ENCODE measurements at regions not wholly inside any gene's neighbourhood (a gene's known extent, or its start where the extent isn't known, plus 50 kb on each side); places are given as distances from the start of the nearest gene placed in this dataset.

GRCh38 chr14:86602263-86602662, 1072.3 kb downstream of the FLRT2 start:
- TF ChIP-seq CTCF (IDR thresholded peaks at IDR 0.05): no peak
- no peak for DNase-seq
- ChIA-PET POLR2A (no interaction called here), CTCF (no interaction called here)
- Mint-ChIP-seq H3K36me3 (ENCODE audit: low read depth) (no peaks in the 10 kb centered on the region), H3K9me3 (peaks cover 2% of the 10 kb centered on the region), H3K27ac (no peak overlapping the region), H3K4me3 (no peak overlapping the region), H3K27me3 (no peaks in the 10 kb centered on the region), H3K4me1 (no peaks in the 10 kb centered on the region)
- ATAC-seq (ENCODE audit: low read depth): no peak
- intact Hi-C loops (cut with micrococcal nuclease): no loop called here

DNA sequence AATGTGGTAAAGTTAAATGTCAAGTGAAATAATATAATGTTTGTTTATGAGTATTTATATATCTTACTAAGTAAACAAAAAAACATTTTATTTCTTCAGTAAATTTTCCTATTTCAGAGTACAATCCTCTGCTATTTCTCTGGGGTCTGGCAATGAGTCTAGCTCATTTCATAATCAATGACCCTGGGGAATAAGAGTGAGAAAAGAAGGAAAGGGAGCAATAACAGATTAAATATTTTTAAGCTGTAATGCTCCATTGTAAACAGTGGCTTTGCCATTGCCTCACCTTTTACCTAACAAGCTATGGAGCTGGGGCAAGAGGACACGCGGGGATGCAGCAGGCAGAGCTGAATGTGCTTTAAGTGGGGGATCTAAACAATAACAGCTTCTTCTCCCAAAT, 1071.9 kb downstream of the FLRT2 start:
- DNase-seq: no peak
- no peak for ATAC-seq (ENCODE audit: low read depth)
- Mint-ChIP-seq H3K27me3 (no peaks in the 10 kb centered on the region), H3K27ac (no peak overlapping the region), H3K9me3 (peaks cover 2% of the 10 kb centered on the region), H3K4me3 (no peak overlapping the region), H3K4me1 (no peaks in the 10 kb centered on the region), H3K36me3 (ENCODE audit: low read depth) (no peaks in the 10 kb centered on the region)
- no peak for TF ChIP-seq CTCF (IDR thresholded peaks at IDR 0.05)
- ChIA-PET POLR2A (no interaction called here), CTCF (no interaction called here)
- intact Hi-C loops (cut with micrococcal nuclease): no loop called here

DNA sequence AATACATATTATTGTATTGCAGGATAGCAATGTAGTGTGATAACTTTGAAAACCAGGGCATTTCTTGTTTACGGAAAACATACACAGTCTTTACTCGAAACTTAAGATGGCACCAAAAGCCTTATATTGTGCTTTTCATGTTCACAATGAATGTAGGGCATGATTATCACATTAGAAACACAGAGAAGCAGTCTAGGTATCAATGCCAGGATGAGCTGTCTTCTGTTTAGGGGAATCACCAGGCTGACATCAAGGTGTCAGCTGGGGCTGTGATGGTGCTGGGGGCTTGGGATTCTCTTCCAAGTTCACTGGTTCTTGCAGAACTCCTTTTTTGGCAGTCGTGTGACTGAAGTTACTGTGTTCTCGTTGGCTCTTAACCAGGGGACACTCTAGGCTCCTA, 1067.3 kb downstream of the FLRT2 start:
- no peaks in the 10 kb centered on the region for H3K4me1 Mint-ChIP-seq
- no peak overlapping the region for H3K27ac Mint-ChIP-seq
- POLR2A ChIA-PET: no interaction called here
- H3K36me3 Mint-ChIP-seq (ENCODE audit: low read depth): no peaks in the 10 kb centered on the region
- H3K4me3 Mint-ChIP-seq: no peak overlapping the region
- no peaks in the 10 kb centered on the region for H3K9me3 Mint-ChIP-seq
- H3K27me3 Mint-ChIP-seq: no peaks in the 10 kb centered on the region
- intact Hi-C loops (cut with micrococcal nuclease): no loop called here
- TF ChIP-seq CTCF (IDR thresholded peaks at IDR 0.05): no peak
- no peak for ATAC-seq (ENCODE audit: low read depth)
- DNase-seq: no peak
- CTCF ChIA-PET: no interaction called here

- no peaks in the 10 kb centered on the region for H3K27me3 Mint-ChIP-seq
- no peak for DNase-seq
- no peaks in the 10 kb centered on the region for H3K4me1 Mint-ChIP-seq
- no peak overlapping the region for H3K4me3 Mint-ChIP-seq
- ATAC-seq (ENCODE audit: low read depth): no peak
- H3K36me3 Mint-ChIP-seq (ENCODE audit: low read depth): no peaks in the 10 kb centered on the region
- POLR2A ChIA-PET: no interaction called here
- H3K27ac Mint-ChIP-seq: no peak overlapping the region
- no peaks in the 10 kb centered on the region for H3K9me3 Mint-ChIP-seq
- CTCF ChIA-PET: no interaction called here
- no peak for TF ChIP-seq CTCF (IDR thresholded peaks at IDR 0.05)
- intact Hi-C loops (cut with micrococcal nuclease): no loop called here
Observed at GRCh38 chr14:86596024-86596423, 1066.1 kb downstream of the FLRT2 start.

- Mint-ChIP-seq H3K9me3 (peaks cover 14% of the 10 kb centered on the region), H3K36me3 (ENCODE audit: low read depth) (no peaks in the 10 kb centered on the region), H3K27me3 (no peaks in the 10 kb centered on the region), H3K4me3 (no peak overlapping the region), H3K4me1 (no peaks in the 10 kb centered on the region), H3K27ac (no peak overlapping the region)
- no peak for DNase-seq
- no peak for TF ChIP-seq CTCF (IDR thresholded peaks at IDR 0.05)
- POLR2A ChIA-PET: no interaction called here
- no peak for ATAC-seq (ENCODE audit: low read depth)
- intact Hi-C loops (cut with micrococcal nuclease): no loop called here
- CTCF ChIA-PET: no interaction called here
Observed at GRCh38 chr14:86575141-86575540, 1045.2 kb downstream of the FLRT2 start.
